HL-60 (cell line): ENCODE measurements at regions not wholly inside any gene's neighbourhood (a gene's known extent, or its start where the extent isn't known, plus 50 kb on each side); places are given as distances from the start of the nearest gene placed in this dataset.

Experiments
- DNase-seq, 2 experiments: peaks; one replicate each; pipeline ENCODE4 v3.0.0-alpha.2; 2010 to 2020; ENCODE audit warnings: low read depth in 1 of 2, low spot score in 1 of 2
- H3K27ac ChIP-seq: fragments of 250-450 bp; sonication (Bioruptor Pico); replicated peaks from 2 replicates; pipeline ENCODE4 v1.5.1; 2020; ENCODE audit warnings: mild to moderate bottlenecking, moderate library complexity
- H3K27me3 ChIP-seq: fragments of 250-450 bp; sonication (Bioruptor Pico); 2 replicates; pipeline ENCODE4 v1.5.1; 2021; ENCODE audit warnings: mild to moderate bottlenecking, moderate library complexity; ENCODE audit not compliant: insufficient read depth, poor library complexity, severe bottlenecking
- H3K4me3 ChIP-seq: replicated peaks from 2 replicates; pipeline ENCODE4 v1.5.1; 2011; ENCODE audit warnings: mild to moderate bottlenecking, control low read depth, low read length; ENCODE audit not compliant: insufficient read depth
- GABPA ChIP-seq: IDR thresholded peaks from 2 replicates; pipeline ENCODE4 v1.6.1; 2012; ENCODE audit warnings: low read depth
- POLR2AphosphoS5 ChIP-seq: IDR thresholded peaks from 2 replicates; pipeline ENCODE4 v1.6.1; 2012; ENCODE audit warnings: low read depth
- REST ChIP-seq: IDR thresholded peaks from 2 replicates; pipeline ENCODE4 v1.6.1; 2012; ENCODE audit warnings: low read depth; ENCODE audit not compliant: insufficient replicate concordance
- SPI1 ChIP-seq: IDR thresholded peaks from 2 replicates; pipeline ENCODE4 v1.6.1; 2012; ENCODE audit warnings: low read depth, mild to moderate bottlenecking, borderline replicate concordance
- TF ChIP-seq, protein P1 (sequence below): IDR thresholded peaks from one replicate; pipeline ENCODE4 v1.5.1; 2011; ENCODE audit warnings: low read length, control low read depth, inconsistent platforms; ENCODE audit not compliant: insufficient read depth

DNA sequence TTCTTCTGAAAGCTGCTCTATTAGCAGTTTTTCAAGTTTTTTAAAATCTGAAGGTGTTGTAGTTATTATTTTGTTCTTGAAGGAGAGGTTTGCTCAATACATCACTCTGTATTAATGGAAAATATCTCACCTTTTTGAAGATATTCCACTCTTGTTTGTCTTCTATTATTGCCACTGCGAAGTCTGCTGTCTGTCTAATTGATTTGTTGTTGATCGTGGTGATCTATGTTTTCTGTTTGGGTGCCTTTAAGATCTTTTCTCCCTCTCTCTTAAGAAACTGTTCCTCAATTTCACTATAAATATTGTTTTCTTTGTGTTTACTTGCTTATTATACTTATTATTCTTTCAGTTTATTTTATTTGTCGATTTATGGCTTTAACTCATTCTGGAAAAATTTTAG is 64.9 kb upstream of the FZD8 start:
- H3K27ac ChIP-seq, result no peak overlapping the region
- H3K27me3 ChIP-seq, result no peaks in the 10 kb centered on the region
- TF ChIP-seq GABPA (no peak), SPI1 (no peak), POLR2AphosphoS5 (no peak), REST (no peak)
- TF ChIP-seq, protein P1, sequence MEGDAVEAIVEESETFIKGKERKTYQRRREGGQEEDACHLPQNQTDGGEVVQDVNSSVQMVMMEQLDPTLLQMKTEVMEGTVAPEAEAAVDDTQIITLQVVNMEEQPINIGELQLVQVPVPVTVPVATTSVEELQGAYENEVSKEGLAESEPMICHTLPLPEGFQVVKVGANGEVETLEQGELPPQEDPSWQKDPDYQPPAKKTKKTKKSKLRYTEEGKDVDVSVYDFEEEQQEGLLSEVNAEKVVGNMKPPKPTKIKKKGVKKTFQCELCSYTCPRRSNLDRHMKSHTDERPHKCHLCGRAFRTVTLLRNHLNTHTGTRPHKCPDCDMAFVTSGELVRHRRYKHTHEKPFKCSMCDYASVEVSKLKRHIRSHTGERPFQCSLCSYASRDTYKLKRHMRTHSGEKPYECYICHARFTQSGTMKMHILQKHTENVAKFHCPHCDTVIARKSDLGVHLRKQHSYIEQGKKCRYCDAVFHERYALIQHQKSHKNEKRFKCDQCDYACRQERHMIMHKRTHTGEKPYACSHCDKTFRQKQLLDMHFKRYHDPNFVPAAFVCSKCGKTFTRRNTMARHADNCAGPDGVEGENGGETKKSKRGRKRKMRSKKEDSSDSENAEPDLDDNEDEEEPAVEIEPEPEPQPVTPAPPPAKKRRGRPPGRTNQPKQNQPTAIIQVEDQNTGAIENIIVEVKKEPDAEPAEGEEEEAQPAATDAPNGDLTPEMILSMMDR, result no peak
- no peak overlapping the region for H3K4me3 ChIP-seq
- DNase-seq, result no peak

GRCh38 chr10:35705671-35706070 is 63.6 kb upstream of the FZD8 start:
- no peak for DNase-seq

DNA sequence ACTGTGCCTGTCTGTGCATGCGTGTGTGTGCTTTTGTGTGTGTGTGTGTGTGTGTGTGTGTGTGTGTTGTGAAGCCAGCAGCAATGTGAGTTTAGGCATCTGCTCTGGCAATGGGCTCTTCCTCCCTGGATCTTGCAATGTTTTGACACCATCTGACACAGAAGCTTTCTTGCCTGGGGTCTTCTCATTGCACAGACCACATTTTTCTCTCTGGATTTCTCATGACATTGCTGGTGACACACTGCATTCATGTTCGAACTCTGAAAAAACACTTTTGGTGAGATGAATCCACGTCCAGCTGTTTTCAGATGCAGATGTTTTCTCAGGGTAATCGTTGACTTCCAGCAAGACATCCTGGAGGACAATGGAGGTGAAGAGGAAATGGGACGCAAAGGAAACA is 63.0 kb upstream of the FZD8 start:
- DNase-seq, result no peak
- Histone ChIP-seq H3K4me3 (no peak overlapping the region), H3K27me3 (no peaks in the 10 kb centered on the region)

More at GRCh38 chr10:35705671-35706070, 63.6 kb upstream of the FZD8 start:
- Histone ChIP-seq H3K4me3 (no peak overlapping the region), H3K27ac (no peak overlapping the region), H3K27me3 (no peaks in the 10 kb centered on the region)
- TF ChIP-seq REST (no peak), POLR2AphosphoS5 (no peak), GABPA (no peak), SPI1 (no peak)
- TF ChIP-seq, protein P1, result no peak

More for the DNA sequence above, 63.0 kb upstream of the FZD8 start:
- H3K27ac ChIP-seq, result no peak overlapping the region
- TF ChIP-seq REST (no peak), GABPA (no peak), SPI1 (no peak)
